WERI-Rb-1 (cell line): ENCODE measurements at regions not wholly inside any gene's neighbourhood (a gene's known extent, or its start where the extent isn't known, plus 50 kb on each side); places are given as distances from the start of the nearest gene placed in this dataset.

Experiments used
- DNase-seq: peaks from one replicate; pipeline ENCODE4 v3.0.0-alpha.2; 2020
- H3K27ac ChIP-seq: fragments of 250-450 bp; sonication (Bioruptor Pico); 2 replicates; pipeline ENCODE4 v1.5.1; 2020; ENCODE audit warnings: mild to moderate bottlenecking, moderate library complexity
- H3K27me3 ChIP-seq: fragments of 250-450 bp; sonication (Bioruptor Pico); 2 replicates; pipeline ENCODE4 v1.5.1; 2021; ENCODE audit warnings: mild to moderate bottlenecking, low read depth, moderate library complexity; ENCODE audit not compliant: insufficient read depth, severe bottlenecking
- H3K36me3 ChIP-seq: fragments of 250-450 bp; sonication (Bioruptor Pico); 2 replicates; pipeline ENCODE4 v1.5.1; 2020; ENCODE audit warnings: mild to moderate bottlenecking, moderate library complexity
- H3K4me3 ChIP-seq: 2 replicates; pipeline ENCODE4 v1.5.1; 2011; ENCODE audit warnings: low read depth, mild to moderate bottlenecking, control low read depth, low read length
- H3K9me3 ChIP-seq: fragments of 250-450 bp; sonication (Bioruptor Pico); 2 replicates; pipeline ENCODE4 v1.5.1; 2021; ENCODE audit warnings: mild to moderate bottlenecking, moderate library complexity; ENCODE audit not compliant: severe bottlenecking
- CTCF ChIP-seq: IDR thresholded peaks from 2 replicates; pipeline ENCODE4 v1.5.1; 2011; ENCODE audit warnings: low read depth, mild to moderate bottlenecking, control low read depth, inconsistent platforms, low read length

DNA sequence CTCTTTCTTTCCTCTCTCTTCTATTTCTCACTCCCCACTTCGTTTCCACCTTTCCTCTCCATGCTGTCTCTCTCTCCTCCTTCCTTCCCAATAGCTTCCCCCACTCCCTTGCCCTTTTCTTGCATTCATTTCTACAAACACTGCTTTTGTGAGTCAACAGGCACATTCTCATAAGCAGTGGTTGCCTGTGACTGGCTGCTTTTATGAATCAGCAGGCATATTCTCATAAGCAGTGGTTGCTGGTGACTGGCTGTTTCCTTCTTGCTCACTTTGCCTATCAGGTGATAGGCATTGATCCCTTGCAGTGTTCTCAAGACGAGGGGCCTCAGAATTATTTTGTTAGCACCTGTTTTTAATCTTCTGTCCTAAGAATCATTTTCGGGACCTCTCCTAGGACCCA, 116.1 kb upstream of the ACTBL2 start:
- Histone ChIP-seq H3K36me3 (no peaks in the 10 kb centered on the region), H3K27ac (no peak overlapping the region), H3K27me3 (no peaks in the 10 kb centered on the region), H3K9me3 (no peaks in the 10 kb centered on the region), H3K4me3 (no peak overlapping the region)
- no peak for TF ChIP-seq CTCF
- no peak for DNase-seq

GRCh38 chr5:57598097-57598496, 115.5 kb upstream of the ACTBL2 start:
- Histone ChIP-seq H3K36me3 (no peaks in the 10 kb centered on the region), H3K27ac (no peak overlapping the region), H3K4me3 (no peak overlapping the region), H3K9me3 (no peaks in the 10 kb centered on the region), H3K27me3 (no peaks in the 10 kb centered on the region)
- no peak for TF ChIP-seq CTCF
- no peak for DNase-seq

GRCh38 chr5:57595523-57595991, 112.9 kb upstream of the ACTBL2 start:
- Histone ChIP-seq H3K36me3 (no peaks in the 10 kb centered on the region), H3K4me3 (no peak overlapping the region), H3K9me3 (no peaks in the 10 kb centered on the region), H3K27me3 (no peaks in the 10 kb centered on the region), H3K27ac (no peak overlapping the region)
- DNase-seq, result no peak
- no peak for TF ChIP-seq CTCF

GRCh38 chr5:57594436-57594835, 111.8 kb upstream of the ACTBL2 start:
- Histone ChIP-seq H3K27ac (no peak overlapping the region), H3K36me3 (no peaks in the 10 kb centered on the region), H3K27me3 (no peaks in the 10 kb centered on the region), H3K4me3 (no peak overlapping the region), H3K9me3 (no peaks in the 10 kb centered on the region)
- TF ChIP-seq CTCF, result no peak
- no peak for DNase-seq

GRCh38 chr5:57592236-57592635, 109.6 kb upstream of the ACTBL2 start:
- Histone ChIP-seq H3K4me3 (no peak overlapping the region), H3K36me3 (no peaks in the 10 kb centered on the region), H3K27me3 (no peaks in the 10 kb centered on the region), H3K9me3 (no peaks in the 10 kb centered on the region), H3K27ac (no peak overlapping the region)
- TF ChIP-seq CTCF, result no peak
- DNase-seq, result no peak

- Histone ChIP-seq H3K4me3 (no peak overlapping the region), H3K9me3 (no peaks in the 10 kb centered on the region), H3K36me3 (no peaks in the 10 kb centered on the region), H3K27me3 (no peaks in the 10 kb centered on the region), H3K27ac (no peak overlapping the region)
- DNase-seq, result no peak
- TF ChIP-seq CTCF, result no peak
Measured at GRCh38 chr5:57586649-57587048, 104.0 kb upstream of the ACTBL2 start.
